Ammon's horn (tissue), 1 donor: ENCODE measurements at regions not wholly inside any gene's neighbourhood (a gene's known extent, or its start where the extent isn't known, plus 50 kb on each side); places are given as distances from the start of the nearest gene placed in this dataset.
"Not testable (repeated sequence)": the region's sequence is repeated elsewhere in the genome, so short reads cannot be mapped to it uniquely, and the experiment has no call there.

Experiments used
- DNase-seq: peaks from one replicate; pipeline ENCODE4 v3.0.0-alpha.2; 2016; ENCODE audit warnings: low spot score

GRCh38 chr2:53028746-53029423, 738.7 kb upstream of the CHAC2 start:
- no peak for DNase-seq

- DNase-seq = no peak
Observed at GRCh38 chr2:53028225-53028624, 739.4 kb upstream of the CHAC2 start.

GRCh38 chr2:53022248-53022647, 745.4 kb upstream of the CHAC2 start:
- not testable (repeated sequence) for DNase-seq

GRCh38 chr2:53021828-53022227, 745.8 kb upstream of the CHAC2 start:
- no peak for DNase-seq

GRCh38 chr2:53021292-53021691, 746.3 kb upstream of the CHAC2 start:
- DNase-seq = peak; percentile 5

GRCh38 chr2:53018825-53019425, 748.7 kb upstream of the CHAC2 start:
- peak; percentile 8 for DNase-seq

- DNase-seq = no peak
Observed at GRCh38 chr2:53006980-53007379, 760.6 kb upstream of the CHAC2 start.

GRCh38 chr2:53004413-53004812, 763.2 kb upstream of the CHAC2 start:
- no peak for DNase-seq

GRCh38 chr2:52995424-52995823, 772.2 kb upstream of the CHAC2 start:
- DNase-seq = no peak

- peak; percentile 5 for DNase-seq
Observed at GRCh38 chr2:52976143-52976949, 791.3 kb upstream of the CHAC2 start.

GRCh38 chr2:52974127-52974526, 793.5 kb upstream of the CHAC2 start:
- DNase-seq = no peak

GRCh38 chr2:52970642-52971041, 797.0 kb upstream of the CHAC2 start:
- DNase-seq = no peak

GRCh38 chr2:52968043-52968442, 799.6 kb upstream of the CHAC2 start:
- no peak for DNase-seq

GRCh38 chr2:52964916-52965530, 802.6 kb upstream of the CHAC2 start:
- no peak for DNase-seq

GRCh38 chr2:52961403-52961802, 806.2 kb upstream of the CHAC2 start:
- no peak for DNase-seq

GRCh38 chr2:52960881-52961280, 806.7 kb upstream of the CHAC2 start:
- DNase-seq = no peak

- DNase-seq = no peak
Observed at GRCh38 chr2:52959801-52960200, 807.8 kb upstream of the CHAC2 start.

GRCh38 chr2:52956766-52957165, 810.8 kb upstream of the CHAC2 start:
- DNase-seq = no peak

GRCh38 chr2:52956118-52956517, 811.5 kb upstream of the CHAC2 start:
- no peak for DNase-seq

GRCh38 chr2:52955079-52955478, 812.5 kb upstream of the CHAC2 start:
- no peak for DNase-seq

GRCh38 chr2:52940101-52940500, 827.5 kb upstream of the CHAC2 start:
- DNase-seq = no peak

GRCh38 chr2:52939250-52939649, 828.4 kb upstream of the CHAC2 start:
- no peak for DNase-seq

GRCh38 chr2:52936029-52936428, 831.6 kb upstream of the CHAC2 start:
- peak; percentile 7 for DNase-seq
